GM12864 (cell line): ENCODE measurements at regions not wholly inside any gene's neighbourhood (a gene's known extent, or its start where the extent isn't known, plus 50 kb on each side); places are given as distances from the start of the nearest gene placed in this dataset.

Source experiments
- DNase-seq: peaks from one replicate; pipeline ENCODE4 v3.0.0-alpha.2; 2011; ENCODE audit warnings: low read depth
- H3K4me3 ChIP-seq: 2 replicates; pipeline ENCODE4 v1.5.1; 2011; ENCODE audit warnings: mild to moderate bottlenecking, low read depth, low read length, control low read depth
- TF ChIP-seq, protein P1 (sequence below): IDR thresholded peaks from 2 replicates; pipeline ENCODE4 v1.5.1; 2011; ENCODE audit warnings: low read depth, mild to moderate bottlenecking, moderate library complexity, low read length, control low read depth, inconsistent platforms; ENCODE audit errors: missing control alignments

- TF ChIP-seq, protein P1, sequence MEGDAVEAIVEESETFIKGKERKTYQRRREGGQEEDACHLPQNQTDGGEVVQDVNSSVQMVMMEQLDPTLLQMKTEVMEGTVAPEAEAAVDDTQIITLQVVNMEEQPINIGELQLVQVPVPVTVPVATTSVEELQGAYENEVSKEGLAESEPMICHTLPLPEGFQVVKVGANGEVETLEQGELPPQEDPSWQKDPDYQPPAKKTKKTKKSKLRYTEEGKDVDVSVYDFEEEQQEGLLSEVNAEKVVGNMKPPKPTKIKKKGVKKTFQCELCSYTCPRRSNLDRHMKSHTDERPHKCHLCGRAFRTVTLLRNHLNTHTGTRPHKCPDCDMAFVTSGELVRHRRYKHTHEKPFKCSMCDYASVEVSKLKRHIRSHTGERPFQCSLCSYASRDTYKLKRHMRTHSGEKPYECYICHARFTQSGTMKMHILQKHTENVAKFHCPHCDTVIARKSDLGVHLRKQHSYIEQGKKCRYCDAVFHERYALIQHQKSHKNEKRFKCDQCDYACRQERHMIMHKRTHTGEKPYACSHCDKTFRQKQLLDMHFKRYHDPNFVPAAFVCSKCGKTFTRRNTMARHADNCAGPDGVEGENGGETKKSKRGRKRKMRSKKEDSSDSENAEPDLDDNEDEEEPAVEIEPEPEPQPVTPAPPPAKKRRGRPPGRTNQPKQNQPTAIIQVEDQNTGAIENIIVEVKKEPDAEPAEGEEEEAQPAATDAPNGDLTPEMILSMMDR: no peak
- DNase-seq: no peak
- H3K4me3 ChIP-seq: no peak overlapping the region
Measured at GRCh38 chr11:29685361-29685760, 331.5 kb downstream of the KCNA4 start.

GRCh38 chr11:29682856-29683255 is 334.0 kb downstream of the KCNA4 start:
- no peak overlapping the region for H3K4me3 ChIP-seq
- DNase-seq: no peak
- TF ChIP-seq, protein P1: no peak

GRCh38 chr11:29679996-29680395 is 336.8 kb downstream of the KCNA4 start:
- TF ChIP-seq, protein P1: no peak
- no peak overlapping the region for H3K4me3 ChIP-seq

GRCh38 chr11:29676993-29677392 is 339.8 kb downstream of the KCNA4 start:
- no peak overlapping the region for H3K4me3 ChIP-seq
- TF ChIP-seq, protein P1: no peak

More at GRCh38 chr11:29679996-29680395, 336.8 kb downstream of the KCNA4 start:
- DNase-seq: peak; percentile 2

DNA sequence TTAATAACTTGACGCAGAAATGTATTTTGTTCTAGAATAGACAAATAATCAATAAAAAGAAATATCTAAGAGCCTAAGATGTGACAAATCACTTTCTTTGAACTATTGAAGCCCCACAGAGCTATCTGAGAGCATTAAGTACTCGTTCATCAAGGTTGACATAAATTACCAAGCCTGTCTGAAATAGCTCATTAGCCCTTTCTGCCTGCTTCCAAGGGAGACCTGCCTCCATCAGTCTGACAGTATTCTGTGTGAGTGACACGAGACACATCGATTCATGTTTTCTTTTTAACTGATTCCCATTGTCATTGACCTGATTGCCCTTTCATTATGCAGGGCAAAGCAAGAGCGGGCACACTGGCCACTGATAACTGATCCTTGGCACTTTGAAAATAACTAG is 347.5 kb downstream of the KCNA4 start:
- TF ChIP-seq, protein P1: no peak
- H3K4me3 ChIP-seq: no peak overlapping the region
- DNase-seq: no peak

More at GRCh38 chr11:29676993-29677392, 339.8 kb downstream of the KCNA4 start:
- no peak for DNase-seq

- H3K4me3 ChIP-seq: no peak overlapping the region
- TF ChIP-seq, protein P1: no peak
- DNase-seq: no peak
Measured at GRCh38 chr11:29657709-29658108, 359.1 kb downstream of the KCNA4 start.

GRCh38 chr11:29656597-29656996 is 360.2 kb downstream of the KCNA4 start:
- TF ChIP-seq, protein P1: no peak
- no peak for DNase-seq
- H3K4me3 ChIP-seq: no peak overlapping the region
